Endothelial cell of umbilical vein (primary cell): ENCODE measurements at regions not wholly inside any gene's neighbourhood (a gene's known extent, or its start where the extent isn't known, plus 50 kb on each side); places are given as distances from the start of the nearest gene placed in this dataset.

Experiments used
- BruUV-seq: library from RNA; stranded (reverse); fragments of 400-500 nt; replicated peaks from 2 replicates; lab custom pipeline; 2021; lab: Mats Ljungman, UMichigan
- CTCF ChIA-PET: fragments of 300-600, 350-600 bp; sonication (Branson Sonifier 250); formaldehyde crosslinking; loops from one replicate; lab custom pipeline; 2021; ENCODE audit warnings: antibody characterized with exemption, inconsistent platforms; lab: Charles Lee
- POLR2A ChIA-PET: fragments of 300-600, 350-600 bp; sonication (Branson Sonifier 250); formaldehyde crosslinking; loops from one replicate; lab custom pipeline; 2021; ENCODE audit warnings: antibody characterized with exemption, inconsistent platforms; lab: Charles Lee
- DNase-seq: peaks from one replicate; pipeline ENCODE4 v3.0.0-alpha.2; 2011; ENCODE audit warnings: low read depth, low spot score
- FAIRE-seq: peaks from 2 replicates; lab custom pipeline; 2011; peaks lifted over from hg19 to GRCh38; lab: Jason Lieb, UNC
- H2AFZ ChIP-seq: 2 replicates; pipeline ENCODE4 v1.6.0; 2012; ENCODE audit warnings: low read depth, low read length, control low read depth, inconsistent platforms
- H3K27ac ChIP-seq: 2 replicates; pipeline ENCODE4 v1.5.1; 2011; ENCODE audit warnings: low read depth, mild to moderate bottlenecking, control low read depth, low read length, moderate library complexity; ENCODE audit not compliant: insufficient read depth
- H3K27me3 ChIP-seq, 2 experiments: 2 replicates each; pipeline versions ENCODE4 v1.6.0 to v1.6.1; 2011; ENCODE audit warnings: low read length in 2 of 2, mixed read lengths in 1 of 2; ENCODE audit not compliant: control insufficient read depth in 2 of 2, insufficient read depth in 2 of 2
- H3K36me3 ChIP-seq, 2 experiments: 2 replicates in 1 of 2; 3 replicates in 1 of 2; pipeline ENCODE4 v1.5.1; 2011; ENCODE audit warnings: low read length in 2 of 2, mild to moderate bottlenecking in 1 of 2, moderate library complexity in 1 of 2; ENCODE audit not compliant: control insufficient read depth in 2 of 2, insufficient read depth in 2 of 2; ENCODE audit errors: extremely low read depth in 1 of 2
- H3K4me1 ChIP-seq: 3 replicates; pipeline ENCODE4 v1.5.1; 2011; ENCODE audit warnings: mild to moderate bottlenecking, low read length; ENCODE audit not compliant: control insufficient read depth, insufficient read depth; ENCODE audit errors: extremely low read depth
- H3K4me2 ChIP-seq: 2 replicates; pipeline ENCODE4 v1.6.1; 2011; ENCODE audit warnings: low read length, control low read depth, mixed read lengths; ENCODE audit not compliant: insufficient read depth
- H3K4me3 ChIP-seq, 3 experiments: fragments of 200-600 bp in 1 of 3; sonication (generic), shearing (Covaris generic) in 1 of 3; replicated peaks in 1 of 3; 2 replicates each; pipeline ENCODE4 v1.5.1; 2011 to 2016; ENCODE audit warnings: control low read depth in 3 of 3, low read length in 3 of 3, mild to moderate bottlenecking in 2 of 3, inconsistent platforms in 1 of 3, low read depth in 1 of 3, moderate library complexity in 1 of 3; ENCODE audit not compliant: insufficient read depth in 1 of 3
- H3K79me2 ChIP-seq: 2 replicates; pipeline ENCODE4 v1.6.0; 2012; ENCODE audit warnings: low read length, inconsistent platforms; ENCODE audit not compliant: control insufficient read depth, insufficient read depth
- H3K9ac ChIP-seq: replicated peaks from 2 replicates; pipeline ENCODE3; 2011; ENCODE audit warnings: low read length, control low read depth; ENCODE audit not compliant: insufficient read depth; ENCODE audit errors: extremely low read depth
- H3K9me1 ChIP-seq: replicated peaks from 3 replicates; pipeline ENCODE4 v1.6.0; 2011; ENCODE audit warnings: mild to moderate bottlenecking, low read length; ENCODE audit not compliant: control insufficient read depth, insufficient read depth; ENCODE audit errors: extremely low read depth
- H3K9me3 ChIP-seq: replicated peaks from 2 replicates; pipeline ENCODE4 v1.5.1; 2012; ENCODE audit warnings: low read length, inconsistent platforms; ENCODE audit not compliant: control insufficient read depth, insufficient read depth
- H4K20me1 ChIP-seq: replicated peaks from 2 replicates; pipeline ENCODE3; 2011; ENCODE audit warnings: mild to moderate bottlenecking, low read length; ENCODE audit not compliant: control insufficient read depth, insufficient read depth; ENCODE audit errors: extremely low read depth
- CTCF ChIP-seq, 2 donors: IDR thresholded peaks; 1 replicate in 1 of 2; 2 replicates in 1 of 2; pipeline ENCODE4 v1.5.1; 2011; ENCODE audit warnings: low read length in 2 of 2, mild to moderate bottlenecking in 2 of 2, moderate library complexity in 2 of 2, control low read depth in 1 of 2, inconsistent platforms in 1 of 2, low read depth in 1 of 2; ENCODE audit not compliant: insufficient read depth in 1 of 2; ENCODE audit errors: extremely low read depth in 1 of 2
- EZH2 ChIP-seq: IDR thresholded peaks from 2 replicates; pipeline ENCODE4 v1.6.1; 2012; ENCODE audit warnings: borderline replicate concordance, low read depth, mild to moderate bottlenecking, moderate library complexity, low read length, inconsistent platforms; ENCODE audit not compliant: severe bottlenecking
- FOS ChIP-seq: IDR thresholded peaks from 2 replicates; pipeline ENCODE4 v1.6.1; 2011; ENCODE audit warnings: mild to moderate bottlenecking, low read length, moderate library complexity, borderline replicate concordance; ENCODE audit not compliant: insufficient read depth
- GATA2 ChIP-seq: IDR thresholded peaks from 2 replicates; pipeline ENCODE4 v1.7.0; 2011; ENCODE audit warnings: low read depth, mild to moderate bottlenecking, moderate library complexity, mixed read lengths, low read length; ENCODE audit not compliant: insufficient read length, insufficient read depth
- JUN ChIP-seq: IDR thresholded peaks from 2 replicates; pipeline ENCODE4 v1.6.1; 2011; ENCODE audit warnings: borderline replicate concordance, low read depth; ENCODE audit not compliant: insufficient read length, insufficient read depth
- MYC ChIP-seq: IDR thresholded peaks from one replicate; pipeline ENCODE4 v1.6.1; 2011; ENCODE audit warnings: mild to moderate bottlenecking, low read depth, low read length
- POLR2A ChIP-seq: IDR thresholded peaks from 2 replicates; pipeline ENCODE4 v1.6.1; 2012; ENCODE audit warnings: low read depth, mild to moderate bottlenecking, control low read depth, low read length
- POLR2AphosphoS5 ChIP-seq: IDR thresholded peaks from 2 replicates; pipeline ENCODE4 v1.6.1; 2012; ENCODE audit warnings: low read depth, mild to moderate bottlenecking, control low read depth, low read length, moderate library complexity; ENCODE audit not compliant: insufficient read depth
- dilution Hi-C: fragments of 300-500 bp; cut with MboI; formaldehyde crosslinking; loops from one replicate; pipeline ENCODE4 v1.15.0; 2019; ENCODE audit warnings: low sequenced_read_pairs; ENCODE audit not compliant: extremely low pct_ligation_motif_present
- intact Hi-C: fragments of 100-400 bp; cut with micrococcal nuclease; formaldehyde crosslinking; loops from one replicate; pipeline ENCODE4 v1.10.0; 2022
- TF ChIP-seq, protein P1 (sequence below): IDR thresholded peaks from 2 replicates; pipeline ENCODE4 v1.6.1; 2011; ENCODE audit not compliant: insufficient read depth, insufficient read length

- intact Hi-C loops, result no loop called here
- Histone ChIP-seq H3K4me2 (no peak overlapping the region), H3K9me1 (no peaks in the 10 kb centered on the region), H3K4me3 (no peak overlapping the region), H3K36me3 (no peaks in the 10 kb centered on the region), H3K9me3 (peaks cover 4% of the 10 kb centered on the region), H4K20me1 (no peaks in the 10 kb centered on the region), H3K4me1 (no peaks in the 10 kb centered on the region), H3K9ac (no peak overlapping the region), H2AFZ (no peak overlapping the region), H3K27ac (no peak overlapping the region), H3K79me2 (no peaks in the 10 kb centered on the region), H3K27me3 (no peaks in the 10 kb centered on the region)
- CTCF ChIA-PET, result no interaction called here
- no peak for TF ChIP-seq POLR2A
- TF ChIP-seq MYC, result no peak
- TF ChIP-seq GATA2, result no peak
- no peak for TF ChIP-seq JUN
- TF ChIP-seq CTCF (IDR thresholded peaks at IDR 0.05; ENCODE audit: extremely low read depth in 1 of 2, insufficient read depth in 1 of 2, low read depth in 1 of 2, low read length in 2 of 2), result no peak
- TF ChIP-seq POLR2AphosphoS5, result no peak
- no peak for TF ChIP-seq FOS
- no peak for TF ChIP-seq EZH2
- TF ChIP-seq, protein P1, sequence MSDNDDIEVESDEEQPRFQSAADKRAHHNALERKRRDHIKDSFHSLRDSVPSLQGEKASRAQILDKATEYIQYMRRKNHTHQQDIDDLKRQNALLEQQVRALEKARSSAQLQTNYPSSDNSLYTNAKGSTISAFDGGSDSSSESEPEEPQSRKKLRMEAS, result no peak
- DNase-seq (no peak), FAIRE-seq (no peak)
- BruUV-seq, result no TSS peak
- dilution Hi-C loops, result no loop called here
- POLR2A ChIA-PET, result no interaction called here
Observed at GRCh38 chr15:91461377-91461776, 361.3 kb downstream of the SV2B start.
